ENCODE measurements at regions not wholly inside any gene's neighbourhood (a gene's known extent, or its start where the extent isn't known, plus 50 kb on each side); places are given as distances from the start of the nearest gene placed in this dataset.
A peak's percentile ranks its signal among the peaks of the same experiment; 100 is the strongest.

- Histone ChIP-seq H3K27ac (ENCODE audit: low read depth in 2 of 2, low read length in 2 of 2) (no peak overlapping the region), H3K9me3 (ENCODE audit: control insufficient read depth in 2 of 3, insufficient read depth in 1 of 3, low read length in 3 of 3) (peaks cover 0 to 8% (median 0%) of the 10 kb centered on the region in 3 donors), H3K27me3 (ENCODE audit: control insufficient read depth, insufficient read depth, low read length) (no peaks in the 10 kb centered on the region), H3K9ac (ENCODE audit: low read length in 3 of 3) (no peak overlapping the region), H3K4me3 (ENCODE audit: low read length in 3 of 3) (no peak overlapping the region), H3K4me1 (ENCODE audit: control insufficient read depth in 2 of 3, insufficient read depth in 2 of 3, low read depth in 1 of 3, low read length in 3 of 3) (no peaks in the 10 kb centered on the region), H3K36me3 (ENCODE audit: control insufficient read depth in 2 of 3, insufficient read depth in 3 of 3, low read length in 3 of 3) (no peaks in the 10 kb centered on the region)
- no peak for TF ChIP-seq CTCF (IDR thresholded peaks at IDR 0.05; ENCODE audit: borderline replicate concordance, extremely low read depth, insufficient read depth)
- intact Hi-C loops (cut with DNase I): no loop called here
- no peak for FAIRE-seq
- DNase-seq: no peak
Measured at GRCh38 chr4:177012918-177013545, 220.3 kb upstream of the VEGFC start.

DNA sequence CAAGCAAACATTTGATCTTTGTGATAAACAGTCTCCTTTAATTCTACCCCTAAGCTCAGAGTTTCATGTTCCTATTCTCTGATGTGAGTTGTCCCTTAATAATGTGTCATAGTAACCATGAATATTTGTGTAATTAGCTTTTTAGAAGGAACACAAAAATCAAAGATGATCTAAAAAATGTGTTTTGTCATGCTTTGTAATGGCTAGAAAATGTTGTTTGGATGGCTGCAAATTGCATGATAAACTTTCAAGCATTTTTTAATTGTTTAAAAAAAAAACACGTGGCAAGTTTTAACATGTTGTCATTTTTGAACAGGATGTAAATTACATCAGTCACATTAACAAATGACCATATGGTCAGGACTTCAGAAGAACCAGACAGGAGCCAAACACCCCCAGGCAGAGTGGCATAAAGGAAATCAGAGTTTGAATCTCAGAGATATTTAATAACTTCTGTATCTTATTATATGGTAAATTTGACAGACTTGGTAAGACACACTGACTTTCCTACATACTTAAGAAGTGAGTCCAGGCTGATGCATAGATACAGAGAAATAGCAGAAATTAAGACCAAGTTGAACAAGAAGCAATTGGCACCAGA lies 223.9 kb upstream of the VEGFC start:
- DNase-seq: no peak
- TF ChIP-seq CTCF (IDR thresholded peaks at IDR 0.05; ENCODE audit: borderline replicate concordance, extremely low read depth, insufficient read depth): no peak
- H3K27me3 ChIP-seq (ENCODE audit: control insufficient read depth, insufficient read depth, low read length): no peaks in the 10 kb centered on the region
- H3K9ac ChIP-seq (ENCODE audit: low read length in 3 of 3): no peak overlapping the region
- no peaks in the 10 kb centered on the region for H3K4me1 ChIP-seq (ENCODE audit: control insufficient read depth in 2 of 3, insufficient read depth in 2 of 3, low read depth in 1 of 3, low read length in 3 of 3)
- no peaks in the 10 kb centered on the region for H3K36me3 ChIP-seq (ENCODE audit: control insufficient read depth in 2 of 3, insufficient read depth in 3 of 3, low read length in 3 of 3)
- no peak for FAIRE-seq
- intact Hi-C loops (cut with DNase I): no loop called here
- H3K27ac ChIP-seq (ENCODE audit: low read depth in 2 of 2, low read length in 2 of 2): no peak overlapping the region
- H3K9me3 ChIP-seq (ENCODE audit: control insufficient read depth in 2 of 3, insufficient read depth in 1 of 3, low read length in 3 of 3): peaks cover 0 to 8% (median 0%) of the 10 kb centered on the region in 3 donors
- H3K4me3 ChIP-seq (ENCODE audit: low read length in 3 of 3): no peak overlapping the region

GRCh38 chr4:177023951-177024350 lies 231.2 kb upstream of the VEGFC start:
- no peak for TF ChIP-seq CTCF (IDR thresholded peaks at IDR 0.05; ENCODE audit: borderline replicate concordance, extremely low read depth, insufficient read depth)
- Histone ChIP-seq H3K27ac (ENCODE audit: low read depth in 2 of 2, low read length in 2 of 2) (no peak overlapping the region), H3K9me3 (ENCODE audit: control insufficient read depth in 2 of 3, insufficient read depth in 1 of 3, low read length in 3 of 3) (no peaks in the 10 kb centered on the region), H3K36me3 (ENCODE audit: control insufficient read depth in 2 of 3, insufficient read depth in 3 of 3, low read length in 3 of 3) (no peaks in the 10 kb centered on the region), H3K9ac (ENCODE audit: low read length in 3 of 3) (no peak overlapping the region), H3K27me3 (ENCODE audit: control insufficient read depth, insufficient read depth, low read length) (no peaks in the 10 kb centered on the region), H3K4me3 (ENCODE audit: low read length in 3 of 3) (no peak overlapping the region), H3K4me1 (ENCODE audit: control insufficient read depth in 2 of 3, insufficient read depth in 2 of 3, low read depth in 1 of 3, low read length in 3 of 3) (no peaks in the 10 kb centered on the region)
- intact Hi-C loops (cut with DNase I): no loop called here
- peak in 2 of 5 donors; percentile 13 to 16 for DNase-seq
- no peak for FAIRE-seq
